ENCODE measurements at regions not wholly inside any gene's neighbourhood (a gene's known extent, or its start where the extent isn't known, plus 50 kb on each side); places are given as distances from the start of the nearest gene placed in this dataset.

DNA sequence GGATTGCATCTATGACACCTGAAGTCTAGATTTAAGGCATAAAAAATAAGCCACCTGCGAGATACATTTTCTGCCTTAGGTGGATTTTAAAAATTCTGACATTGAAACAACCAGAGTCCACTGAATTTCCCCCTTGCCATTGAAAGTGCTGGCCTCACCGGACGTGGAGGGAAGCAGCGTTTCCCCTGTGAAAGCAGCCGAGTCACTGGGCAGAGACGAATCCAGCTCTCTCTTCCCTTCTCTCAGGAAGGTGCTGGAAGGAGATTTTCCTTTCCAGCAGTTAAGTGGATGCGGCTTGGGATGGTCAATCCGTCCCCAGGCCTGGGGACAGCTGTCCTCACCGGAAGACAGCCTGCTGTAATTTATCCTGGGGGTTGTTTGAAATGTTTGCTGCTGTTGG is 270.9 kb upstream of the FOXF1 start:
- no peak for DNase-seq (ENCODE audit: low read depth)
- TF ChIP-seq, protein P1, sequence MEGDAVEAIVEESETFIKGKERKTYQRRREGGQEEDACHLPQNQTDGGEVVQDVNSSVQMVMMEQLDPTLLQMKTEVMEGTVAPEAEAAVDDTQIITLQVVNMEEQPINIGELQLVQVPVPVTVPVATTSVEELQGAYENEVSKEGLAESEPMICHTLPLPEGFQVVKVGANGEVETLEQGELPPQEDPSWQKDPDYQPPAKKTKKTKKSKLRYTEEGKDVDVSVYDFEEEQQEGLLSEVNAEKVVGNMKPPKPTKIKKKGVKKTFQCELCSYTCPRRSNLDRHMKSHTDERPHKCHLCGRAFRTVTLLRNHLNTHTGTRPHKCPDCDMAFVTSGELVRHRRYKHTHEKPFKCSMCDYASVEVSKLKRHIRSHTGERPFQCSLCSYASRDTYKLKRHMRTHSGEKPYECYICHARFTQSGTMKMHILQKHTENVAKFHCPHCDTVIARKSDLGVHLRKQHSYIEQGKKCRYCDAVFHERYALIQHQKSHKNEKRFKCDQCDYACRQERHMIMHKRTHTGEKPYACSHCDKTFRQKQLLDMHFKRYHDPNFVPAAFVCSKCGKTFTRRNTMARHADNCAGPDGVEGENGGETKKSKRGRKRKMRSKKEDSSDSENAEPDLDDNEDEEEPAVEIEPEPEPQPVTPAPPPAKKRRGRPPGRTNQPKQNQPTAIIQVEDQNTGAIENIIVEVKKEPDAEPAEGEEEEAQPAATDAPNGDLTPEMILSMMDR (IDR thresholded peaks at IDR 0.05; ENCODE audit: insufficient read depth, low read depth, low read length, missing control alignments), result no peak
- H3K4me3 ChIP-seq (ENCODE audit: low read depth, low read length), result no peak overlapping the region

DNA sequence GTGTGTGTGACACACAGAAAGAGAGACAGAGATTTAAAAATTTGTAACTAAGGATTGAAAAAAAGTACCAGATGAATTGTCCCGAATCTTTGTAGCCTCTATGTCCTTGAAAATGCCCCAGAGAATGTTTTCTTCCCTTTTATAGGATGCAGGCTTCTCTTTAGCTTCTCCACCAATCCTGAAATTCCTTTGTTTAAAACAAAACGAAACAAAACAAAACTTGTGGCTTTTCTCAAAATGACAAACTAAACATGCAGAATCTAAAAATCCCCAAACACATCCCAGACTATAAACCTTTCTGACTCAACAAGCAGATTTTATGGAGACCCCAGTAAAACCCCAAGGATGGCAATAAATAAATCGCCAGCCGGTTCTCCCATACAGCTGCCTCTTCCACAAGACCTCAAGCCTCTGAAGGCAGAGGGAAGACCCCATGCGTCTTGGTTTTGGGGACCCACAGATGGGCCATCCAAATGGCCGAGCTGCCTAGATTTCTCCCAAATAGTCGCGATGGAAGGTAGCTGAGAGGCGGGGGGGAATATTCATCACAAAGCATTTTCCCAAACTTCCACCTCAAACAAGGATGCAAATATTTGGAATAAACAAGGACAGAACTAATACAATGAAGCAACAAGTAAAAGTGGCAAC is 269.5 kb upstream of the FOXF1 start:
- H3K4me3 ChIP-seq (ENCODE audit: low read depth, low read length), result no peak overlapping the region
- no peak for DNase-seq (ENCODE audit: low read depth)

DNA sequence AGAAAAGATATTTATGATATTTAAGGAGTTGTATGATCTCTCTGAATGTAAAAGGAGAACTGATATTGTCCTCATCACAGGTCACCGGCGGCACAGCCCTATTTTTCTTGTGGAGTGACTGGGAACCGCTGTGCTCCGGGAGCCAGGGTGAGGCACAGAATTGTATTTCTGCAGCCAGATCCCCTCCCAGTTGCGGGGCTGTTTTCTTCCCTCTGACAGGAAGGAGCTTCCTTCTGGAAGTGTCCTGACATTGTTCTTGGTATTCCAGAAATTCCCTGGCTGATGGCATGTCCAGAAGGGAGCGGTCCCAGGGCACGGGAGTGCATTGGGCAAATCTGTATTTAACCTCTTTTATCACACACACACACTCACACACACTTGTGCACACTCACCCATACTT is 268.6 kb upstream of the FOXF1 start:
- DNase-seq (ENCODE audit: low read depth), result no peak
- TF ChIP-seq, protein P1 (IDR thresholded peaks at IDR 0.05; ENCODE audit: insufficient read depth, low read depth, low read length, missing control alignments), result no peak
- no peak overlapping the region for H3K4me3 ChIP-seq (ENCODE audit: low read depth, low read length)

More for the DNA sequence above, 269.5 kb upstream of the FOXF1 start:
- TF ChIP-seq, protein P1 (IDR thresholded peaks at IDR 0.05; ENCODE audit: insufficient read depth, low read depth, low read length, missing control alignments), result no peak

DNA sequence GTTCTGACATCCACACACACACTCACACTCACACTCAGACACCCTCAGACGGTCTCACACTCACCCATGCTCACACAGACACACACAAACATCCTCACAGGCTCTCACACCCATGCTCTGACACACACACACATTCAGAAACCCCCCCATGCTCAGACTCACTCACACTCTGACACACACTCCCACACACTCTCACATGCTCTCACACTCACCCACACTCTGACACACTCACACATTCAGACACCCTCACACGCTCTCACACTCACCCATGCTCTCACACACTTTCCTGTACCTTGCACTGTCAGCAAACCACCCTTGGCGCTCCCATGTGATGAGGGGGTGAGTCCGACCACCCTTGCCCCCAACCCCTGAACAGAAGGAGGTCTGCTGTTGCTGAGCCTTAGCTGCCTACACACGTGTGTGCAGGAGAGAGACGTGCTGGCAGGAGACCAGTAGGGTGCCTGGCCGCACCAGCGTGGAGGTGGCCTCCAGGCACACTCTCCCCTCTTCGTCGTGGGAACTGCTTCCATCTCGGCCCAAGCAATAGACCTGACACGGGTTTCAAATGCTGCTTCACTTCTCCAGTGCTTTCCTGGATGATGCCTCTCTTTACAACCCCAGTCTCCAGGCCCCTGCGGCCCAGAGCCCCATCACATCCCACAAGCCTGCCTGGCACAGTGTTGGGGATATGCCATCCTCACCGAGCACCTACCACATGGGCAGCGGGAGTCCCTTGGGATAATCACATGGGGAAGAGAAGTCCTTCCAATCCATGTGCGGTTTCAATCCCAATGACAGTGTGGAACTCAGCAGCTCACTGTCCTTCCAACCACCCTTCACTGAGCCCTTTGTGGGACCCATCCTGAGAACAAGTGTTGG is 267.8 kb upstream of the FOXF1 start:
- DNase-seq (ENCODE audit: low read depth), result no peak
- TF ChIP-seq, protein P1 (IDR thresholded peaks at IDR 0.05; ENCODE audit: insufficient read depth, low read depth, low read length, missing control alignments), result no peak
- no peak overlapping the region for H3K4me3 ChIP-seq (ENCODE audit: low read depth, low read length)

DNA sequence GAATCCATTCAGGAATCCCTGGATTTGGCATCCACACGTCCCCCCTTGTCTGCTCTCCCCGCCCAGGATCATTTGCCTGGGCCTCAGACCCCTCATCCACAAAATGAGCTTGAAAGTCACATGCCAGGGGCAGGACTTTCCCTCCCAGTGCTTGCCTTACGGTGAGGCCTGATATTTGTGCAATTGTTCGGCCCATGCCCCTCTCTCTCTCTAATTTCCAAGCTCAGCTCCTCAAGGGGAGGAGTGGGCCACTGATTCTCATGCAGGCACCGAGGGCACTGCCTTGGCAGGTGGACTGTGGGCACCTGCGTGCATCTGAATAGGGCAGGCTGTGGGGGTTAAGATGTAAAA is 267.2 kb upstream of the FOXF1 start:
- no peak for DNase-seq (ENCODE audit: low read depth)
- TF ChIP-seq, protein P1 (IDR thresholded peaks at IDR 0.05; ENCODE audit: insufficient read depth, low read depth, low read length, missing control alignments), result no peak
- H3K4me3 ChIP-seq (ENCODE audit: low read depth, low read length), result no peak overlapping the region

DNA sequence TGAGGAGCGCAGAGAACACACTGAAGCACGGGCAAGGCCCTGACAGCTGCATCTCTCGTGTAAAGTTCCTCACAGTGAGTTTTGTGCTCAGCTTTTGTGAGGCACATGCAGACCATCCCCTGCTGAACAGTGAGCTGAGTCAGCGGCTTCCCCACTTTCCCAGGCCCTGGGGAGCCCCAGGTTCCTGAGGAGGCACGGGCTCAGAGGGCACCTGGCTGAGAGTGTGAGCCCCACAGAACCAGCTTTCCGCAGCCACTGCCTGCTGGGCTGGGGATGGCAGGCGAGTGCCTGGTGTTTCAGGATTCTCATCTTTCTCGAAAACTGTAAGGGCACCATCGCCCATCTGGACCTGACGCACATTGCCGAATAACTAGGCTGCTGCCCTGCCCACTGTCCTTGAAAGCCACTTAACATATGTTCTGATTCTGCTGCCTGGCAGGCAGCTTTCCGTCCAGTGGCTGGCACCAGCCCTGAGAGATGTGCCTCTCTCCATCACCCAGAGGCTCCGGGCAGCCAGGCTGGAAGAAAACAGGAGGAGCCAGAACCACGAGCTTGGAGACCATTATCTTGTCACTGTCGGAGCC is 266.7 kb upstream of the FOXF1 start:
- TF ChIP-seq, protein P1 (IDR thresholded peaks at IDR 0.05; ENCODE audit: insufficient read depth, low read depth, low read length, missing control alignments), result no peak
- H3K4me3 ChIP-seq (ENCODE audit: low read depth, low read length), result no peak overlapping the region
- DNase-seq (ENCODE audit: low read depth), result no peak
